GM13976 (cell line): ENCODE measurements at regions not wholly inside any gene's neighbourhood (a gene's known extent, or its start where the extent isn't known, plus 50 kb on each side); places are given as distances from the start of the nearest gene placed in this dataset.

Source experiments
- DNase-seq: peaks from one replicate; pipeline ENCODE4 v3.0.0; 2012; ENCODE audit warnings: low spot score
- CTCF ChIP-seq: IDR thresholded peaks from 2 replicates; pipeline ENCODE4 v1.5.1; 2012; ENCODE audit warnings: borderline replicate concordance, mild to moderate bottlenecking; ENCODE audit not compliant: insufficient read depth; ENCODE audit errors: extremely low read depth, missing control alignments, control extremely low read depth
- in situ Hi-C: fragments of 300-500 bp; cut with MboI; formaldehyde crosslinking; loops from one replicate; pipeline ENCODE4 v1.12.0; 2022; ENCODE audit warnings: low sequenced_read_pairs, mixed read lengths, inconsistent platforms; ENCODE audit not compliant: unreplicated experiment

- TF ChIP-seq CTCF, result no peak
- in situ Hi-C loops, result no loop called here
- no peak for DNase-seq
These were observed 107.6 kb upstream of the VSTM2B start for GRCh38 chr19:29418201-29418600.

- DNase-seq, result no peak
- in situ Hi-C loops, result no loop called here
- TF ChIP-seq CTCF, result no peak
These were observed 105.7 kb upstream of the VSTM2B start for GRCh38 chr19:29420065-29420464.

DNA sequence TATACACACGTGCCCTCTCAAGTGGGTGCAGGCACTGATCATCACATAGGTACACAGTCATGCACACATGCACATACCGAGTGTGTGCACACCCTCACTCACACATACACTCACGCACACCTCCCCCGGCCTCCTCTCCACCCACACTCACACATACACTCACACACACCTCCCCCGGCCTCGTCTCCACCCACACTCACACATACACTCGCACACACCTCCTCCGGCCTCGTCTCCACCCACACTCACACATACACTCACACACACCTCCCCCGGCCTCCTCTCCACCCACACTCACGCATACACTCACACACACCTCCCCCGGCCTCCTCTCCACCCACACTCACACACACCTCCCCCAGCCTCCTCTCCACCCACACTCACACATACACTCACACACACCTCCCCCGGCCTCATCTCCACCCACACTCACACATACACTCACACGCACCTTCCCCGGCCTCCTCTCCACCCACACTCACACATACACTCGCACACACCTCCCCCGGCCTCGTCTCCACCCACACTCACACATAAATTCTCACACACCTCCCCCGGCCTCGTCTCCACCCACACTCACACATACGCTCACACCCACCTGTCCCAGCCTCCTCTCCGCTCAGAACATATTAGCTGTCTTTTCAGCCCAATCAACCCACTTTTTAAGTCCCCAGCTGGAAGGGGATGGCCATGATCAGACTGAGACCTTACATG is 105.2 kb upstream of the VSTM2B start:
- no peak for DNase-seq
- no peak for TF ChIP-seq CTCF
- in situ Hi-C loops, result no loop called here

DNA sequence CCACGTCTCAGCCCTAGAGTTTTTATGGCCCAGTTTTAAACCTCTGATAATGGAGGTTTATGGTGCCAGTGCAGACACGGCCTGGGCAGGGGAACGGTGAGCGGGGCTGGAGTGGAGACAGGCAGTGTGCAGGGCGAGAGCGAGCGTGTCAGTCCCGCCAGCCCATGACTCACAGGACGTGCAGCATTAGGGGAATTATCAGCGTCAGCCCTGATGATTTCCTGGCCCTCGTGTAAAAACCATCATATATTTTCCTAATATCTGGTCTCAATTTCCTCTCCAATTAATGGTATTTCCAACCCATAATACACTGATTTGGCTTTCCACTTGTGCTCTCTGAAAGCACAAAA is 104.6 kb upstream of the VSTM2B start:
- DNase-seq, result no peak
- in situ Hi-C loops, result no loop called here
- no peak for TF ChIP-seq CTCF

DNA sequence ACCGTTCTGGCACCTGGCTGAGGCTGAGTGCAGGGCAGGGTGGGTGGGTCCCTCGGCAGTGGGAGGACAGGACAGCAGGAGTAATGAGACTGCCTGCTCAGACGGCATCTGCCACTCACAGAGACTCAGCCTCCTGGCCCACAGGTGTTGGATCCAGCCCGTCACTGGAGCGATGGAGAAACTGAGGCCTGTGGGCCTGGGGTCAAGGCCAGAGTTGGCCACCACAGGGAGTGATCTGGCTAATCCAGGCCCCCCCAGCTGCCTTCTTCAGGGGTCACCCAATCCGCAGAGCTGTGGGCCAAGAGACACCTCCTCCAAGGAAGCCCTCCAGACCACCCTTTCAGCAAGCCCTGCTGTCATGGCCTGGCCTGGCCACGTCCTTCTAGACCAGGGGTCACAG is 103.7 kb upstream of the VSTM2B start:
- in situ Hi-C loops, result no loop called here
- DNase-seq, result no peak
- no peak for TF ChIP-seq CTCF

- no peak for TF ChIP-seq CTCF
- no peak for DNase-seq
- in situ Hi-C loops, result no loop called here
These were observed 103.2 kb upstream of the VSTM2B start for GRCh38 chr19:29422486-29423085.
